ENCODE measurements at regions not wholly inside any gene's neighbourhood (a gene's known extent, or its start where the extent isn't known, plus 50 kb on each side); places are given as distances from the start of the nearest gene placed in this dataset.

GRCh38 chr2:242057379-242058040 lies 188.0 kb downstream of the RTP5 start:
- TF ChIP-seq CTCF (conservative IDR thresholded peaks at IDR 0.05) (no peak), ZFX (IDR thresholded peaks at IDR 0.05) (no peak)
